NB4 (cell line): ENCODE measurements at regions not wholly inside any gene's neighbourhood (a gene's known extent, or its start where the extent isn't known, plus 50 kb on each side); places are given as distances from the start of the nearest gene placed in this dataset.

Source experiments
- CTCF ChIP-seq: IDR thresholded peaks from one replicate; pipeline ENCODE4 v1.5.1; 2012; ENCODE audit warnings: low read depth, low read length
- POLR2A ChIP-seq: IDR thresholded peaks from 2 replicates; pipeline ENCODE4 v1.6.1; 2011; ENCODE audit warnings: mild to moderate bottlenecking; ENCODE audit not compliant: insufficient read length; ENCODE audit errors: extremely low read depth

- TF ChIP-seq CTCF (no peak), POLR2A (no peak)
Observed at GRCh38 chr2:75846683-75847190, 136.0 kb upstream of the GCFC2 start.
